Panc1 (cell line): ENCODE measurements at regions not wholly inside any gene's neighbourhood (a gene's known extent, or its start where the extent isn't known, plus 50 kb on each side); places are given as distances from the start of the nearest gene placed in this dataset.

Experiments
- ATAC-seq: fragments of 200-7000 bp; cut with Tn5 transposase; 2 replicates; pipeline ENCODE4 v1.9.1; 2020; ENCODE audit warnings: mild to moderate bottlenecking, moderate library complexity
- BruUV-seq: library from RNA; stranded (reverse); fragments of 400-500 nt; replicated peaks from 2 replicates; lab custom pipeline; 2021; lab: Mats Ljungman, UMichigan
- CTCF ChIA-PET: fragments of 300-600 bp; sonication (Branson Sonifier 250); formaldehyde crosslinking; loops from one replicate; lab custom pipeline; 2022; ENCODE audit warnings: antibody characterized with exemption; lab: Charles Lee
- POLR2A ChIA-PET: fragments of 300-600 bp; sonication (Branson Sonifier 250); formaldehyde crosslinking; loops from one replicate; lab custom pipeline; 2022; ENCODE audit warnings: antibody characterized with exemption; lab: Charles Lee
- DNase-seq: peaks from one replicate; pipeline ENCODE4 v3.0.0-alpha.2; 2010; ENCODE audit warnings: low read depth, low spot score
- H3K27ac ChIP-seq: 2 replicates; pipeline ENCODE4 v1.5.1; 2011; ENCODE audit warnings: mild to moderate bottlenecking, low read length, inconsistent platforms
- H3K27me3 ChIP-seq: fragments of 200-500 bp; sonication (Bioruptor generic); 2 replicates; pipeline ENCODE4 v1.6.0; 2014; ENCODE audit warnings: low read length, inconsistent platforms; ENCODE audit not compliant: control insufficient read depth, insufficient read depth
- H3K36me3 ChIP-seq: fragments of 200-500 bp; sonication (Bioruptor generic); 2 replicates; pipeline ENCODE4 v1.5.1; 2014; ENCODE audit warnings: inconsistent platforms, mild to moderate bottlenecking, low read length, moderate library complexity; ENCODE audit not compliant: control insufficient read depth, insufficient read depth
- H3K4me1 ChIP-seq: 2 replicates; pipeline ENCODE4 v1.5.1; 2011; ENCODE audit warnings: inconsistent platforms, mild to moderate bottlenecking, low read length, moderate library complexity; ENCODE audit not compliant: control insufficient read depth, insufficient read depth
- H3K4me3 ChIP-seq, 2 experiments: 2 replicates each; pipeline ENCODE4 v1.5.1; 2011 to 2012; ENCODE audit warnings: low read depth in 2 of 2, low read length in 2 of 2, mild to moderate bottlenecking in 2 of 2, inconsistent platforms in 1 of 2, moderate library complexity in 1 of 2
- H3K9me3 ChIP-seq: fragments of 200-500 bp; sonication (Bioruptor generic); 2 replicates; pipeline ENCODE4 v1.5.1; 2014; ENCODE audit warnings: low read depth, mild to moderate bottlenecking, inconsistent platforms, low read length, moderate library complexity; ENCODE audit not compliant: control insufficient read depth, insufficient read depth
- CTCF ChIP-seq: fragments of 450-650 bp; IDR thresholded peaks from 2 replicates; pipeline ENCODE4 v1.5.1; 2017; ENCODE audit warnings: mild to moderate bottlenecking
- POLR2AphosphoS5 ChIP-seq: IDR thresholded peaks from 2 replicates; pipeline ENCODE4 v1.6.1; 2012; ENCODE audit warnings: mild to moderate bottlenecking, low read depth, low read length, moderate library complexity
- REST ChIP-seq, 2 experiments: IDR thresholded peaks; 2 replicates each; pipeline ENCODE4 v1.6.1; 2011 to 2012; ENCODE audit warnings: low read depth in 2 of 2, control low read depth in 1 of 2, low read length in 1 of 2, mild to moderate bottlenecking in 1 of 2, moderate library complexity in 1 of 2; ENCODE audit not compliant: insufficient read depth in 1 of 2
- SIN3A ChIP-seq: IDR thresholded peaks from 2 replicates; pipeline ENCODE4 v1.6.1; 2012; ENCODE audit warnings: low read depth, mild to moderate bottlenecking, low read length, moderate library complexity, borderline replicate concordance; ENCODE audit not compliant: insufficient read depth
- TCF7L2 ChIP-seq: IDR thresholded peaks from 2 replicates; pipeline ENCODE4 v1.6.1; 2011; ENCODE audit warnings: mild to moderate bottlenecking, low read depth, low read length, inconsistent platforms
- in situ Hi-C: cut with HindIII; loops from 2 replicates; pipeline ENCODE4 v1.10.0; 2016; ENCODE audit warnings: low sequenced_read_pairs, low pct_unique_long_range_greater_than_20kb
- intact Hi-C: fragments of 100-400 bp; cut with micrococcal nuclease; formaldehyde crosslinking; loops from one replicate; pipeline ENCODE4 v1.10.0; 2022; ENCODE audit not compliant: unreplicated experiment

GRCh38 chr7:69228212-69228811 lies 370.0 kb upstream of the AUTS2 start:
- intact Hi-C loops, result no loop called here

GRCh38 chr7:69232445-69233376 lies 365.6 kb upstream of the AUTS2 start:
- Histone ChIP-seq H3K9me3 (no peaks in the 10 kb centered on the region), H3K36me3 (no peaks in the 10 kb centered on the region), H3K4me1 (no peaks in the 10 kb centered on the region), H3K4me3 (no peak overlapping the region), H3K27ac (no peak overlapping the region), H3K27me3 (no peaks in the 10 kb centered on the region)
- ChIA-PET CTCF (interaction anchor here (0.7 kb wide), 2 partner anchors 86 to 512 kb away, joined by 4 to 10 read pairs; no protein-coding TSS in a partner anchor), POLR2A (no interaction called here)
- intact Hi-C loops (no loop called here), in situ Hi-C loops (no loop called here)
- no peak for ATAC-seq
- BruUV-seq, result no TSS peak
- TF ChIP-seq TCF7L2, result no peak
- TF ChIP-seq POLR2AphosphoS5, result no peak
- no peak for TF ChIP-seq CTCF
- no peak for TF ChIP-seq REST (IDR thresholded peaks at IDR 0.05; ENCODE audit: insufficient read depth in 1 of 2, low read depth in 2 of 2, low read length in 1 of 2)
- TF ChIP-seq SIN3A, result no peak
- DNase-seq, result no peak

More at GRCh38 chr7:69228212-69228811, 370.0 kb upstream of the AUTS2 start:
- ChIA-PET POLR2A (no interaction called here), CTCF (no interaction called here)
- H3K27me3 ChIP-seq, result no peaks in the 10 kb centered on the region
- DNase-seq, result no peak
- no peaks in the 10 kb centered on the region for H3K4me1 ChIP-seq
- TF ChIP-seq SIN3A, result no peak
- TF ChIP-seq POLR2AphosphoS5, result no peak
- no peak for TF ChIP-seq CTCF
- in situ Hi-C loops, result no loop called here
- H3K9me3 ChIP-seq, result no peaks in the 10 kb centered on the region
- H3K27ac ChIP-seq, result no peak overlapping the region
- BruUV-seq, result no TSS peak
- H3K4me3 ChIP-seq, result no peak overlapping the region
- ATAC-seq, result no peak
- H3K36me3 ChIP-seq, result no peaks in the 10 kb centered on the region
